ENCODE measurements at regions not wholly inside any gene's neighbourhood (a gene's known extent, or its start where the extent isn't known, plus 50 kb on each side); places are given as distances from the start of the nearest gene placed in this dataset.
"Not testable (repeated sequence)": the region's sequence is repeated elsewhere in the genome, so short reads cannot be mapped to it uniquely, and the experiment has no call there.

DNA sequence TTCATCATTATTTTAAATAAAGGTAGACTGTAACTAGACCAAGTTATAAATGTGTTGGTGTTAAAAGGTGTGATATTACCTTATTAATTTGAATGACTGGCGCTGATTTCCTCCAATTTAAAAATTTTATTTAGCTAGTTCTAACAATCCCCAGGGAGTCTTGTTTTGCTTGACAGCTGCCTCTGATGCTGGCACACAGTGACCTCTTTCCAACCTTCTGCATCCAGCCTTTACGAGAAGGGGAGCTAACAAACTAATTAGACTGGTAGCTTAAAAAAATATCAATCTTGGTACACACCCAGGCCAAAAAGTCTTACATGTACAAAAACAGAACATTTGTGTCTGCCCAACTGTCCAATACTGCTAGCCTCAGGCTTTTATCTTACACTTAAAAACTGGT, 51.8 kb upstream of the ENPEP start:
- DNase-seq (ENCODE audit: low spot score): no peak

DNA sequence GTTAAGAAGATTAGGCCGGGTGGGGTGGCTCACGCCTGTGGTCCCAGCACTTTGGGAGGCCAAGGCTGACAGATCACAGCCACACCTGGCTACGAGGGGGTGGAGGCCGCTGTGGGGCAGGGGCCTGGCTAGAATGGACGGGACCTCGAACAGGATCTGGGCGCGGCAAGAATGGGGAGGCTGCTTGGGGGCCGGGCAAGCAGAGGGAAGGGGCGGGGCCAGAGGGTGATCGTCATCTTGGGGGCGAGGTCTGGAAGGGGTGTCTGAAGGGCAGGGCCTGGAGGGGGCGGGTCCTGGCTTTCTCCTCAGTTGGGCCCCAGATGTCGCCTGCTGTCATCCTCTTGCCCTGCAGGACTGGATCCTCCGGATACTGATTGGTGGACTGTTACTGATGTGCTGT, 57.3 kb upstream of the ENPEP start:
- no peak for DNase-seq (ENCODE audit: low spot score)

GRCh38 chr4:110417136-110417535, 58.8 kb upstream of the ENPEP start:
- DNase-seq (ENCODE audit: low spot score): no peak

DNA sequence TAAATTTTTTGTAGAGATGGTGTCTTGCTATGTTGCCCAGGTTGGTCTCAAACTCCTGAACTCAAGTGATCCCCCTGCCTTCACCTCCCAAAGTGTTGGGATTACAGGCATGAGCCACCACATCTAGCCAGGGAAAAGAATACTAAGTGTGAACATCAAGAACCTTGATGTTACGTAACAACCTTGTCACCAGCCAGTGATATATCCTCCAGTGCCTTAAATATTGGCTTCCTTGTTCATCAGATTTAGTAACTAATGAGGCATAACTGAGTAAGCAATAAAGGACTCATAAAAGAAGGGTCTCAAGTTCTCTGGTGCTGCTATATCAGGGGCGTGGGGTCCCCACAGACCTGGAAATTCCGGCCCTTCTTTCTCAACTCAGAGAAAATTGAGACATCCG, 60.5 kb upstream of the ENPEP start:
- no peak for DNase-seq (ENCODE audit: low spot score)

DNA sequence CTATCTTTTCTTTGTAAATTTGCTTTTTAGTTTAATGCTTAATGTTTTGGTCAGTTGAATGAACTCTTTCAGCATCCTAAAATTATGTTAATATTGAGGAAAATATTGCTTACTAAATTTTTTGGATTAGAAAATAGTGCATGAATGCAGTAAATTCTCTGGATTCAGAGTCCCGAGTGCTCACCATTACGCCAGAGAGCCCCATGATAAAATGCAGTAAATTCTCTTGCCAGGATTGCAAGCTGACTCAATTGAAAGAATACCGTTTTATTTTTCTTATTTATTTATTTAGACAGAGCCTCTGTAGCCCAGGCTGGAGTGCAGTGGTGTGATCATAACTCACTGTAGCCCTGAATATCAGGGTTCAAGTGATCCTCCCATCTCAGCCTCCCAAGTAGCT, 60.9 kb upstream of the ENPEP start:
- DNase-seq (ENCODE audit: low spot score): no peak

DNA sequence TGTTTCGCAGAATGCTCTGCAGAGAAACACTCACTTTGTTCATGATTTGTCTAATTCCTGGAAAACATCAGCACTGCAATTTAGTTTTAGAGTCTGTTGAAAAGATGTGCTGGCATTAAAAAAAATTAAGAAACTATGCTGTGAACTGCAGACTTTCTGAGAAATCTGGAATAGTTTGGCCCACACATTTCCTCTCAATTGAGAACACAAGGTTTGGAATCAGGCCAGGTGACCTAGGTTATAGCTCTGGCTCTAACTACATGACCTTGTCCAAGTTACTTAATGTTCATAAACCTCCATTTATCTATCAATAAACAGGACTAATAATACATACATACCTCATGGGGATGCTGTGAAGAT, 61.4 kb upstream of the ENPEP start:
- no peak for DNase-seq (ENCODE audit: low spot score)

DNA sequence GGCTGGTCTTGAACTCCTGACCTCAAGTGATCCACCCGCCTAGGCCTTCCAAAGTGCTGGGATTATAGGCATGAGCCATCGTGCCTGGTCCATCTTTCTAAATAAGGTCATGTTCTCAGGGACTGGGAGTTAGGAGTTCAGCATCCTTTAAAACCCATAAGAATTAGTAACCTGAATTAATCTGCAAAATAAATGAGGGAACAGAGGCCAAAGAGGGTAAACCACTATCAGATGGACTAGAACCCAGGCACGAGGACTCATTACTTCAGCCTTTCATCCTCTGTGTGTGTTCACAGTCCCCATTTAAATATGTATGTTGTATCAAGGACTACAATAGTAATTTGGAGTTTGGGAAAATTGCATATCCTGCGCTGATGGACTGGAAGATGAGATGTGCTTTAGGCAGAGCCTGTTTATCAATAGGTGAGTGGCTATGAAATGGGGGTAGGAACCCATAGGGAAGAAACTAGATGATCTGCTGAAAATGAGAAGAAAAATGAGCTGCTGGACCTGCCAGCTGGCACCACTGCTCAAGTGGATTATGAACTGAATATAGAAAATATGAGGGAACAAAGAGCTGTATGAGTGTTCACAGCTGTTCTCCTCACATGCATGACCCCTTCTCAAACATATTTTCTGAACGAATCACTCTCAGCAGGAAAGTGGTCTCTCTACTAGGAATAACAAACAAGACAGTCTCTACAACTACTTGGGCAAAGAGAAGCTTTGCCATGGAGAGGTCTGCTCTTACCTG, 62.0 kb upstream of the ENPEP start:
- not testable (repeated sequence) for DNase-seq (ENCODE audit: low spot score)

DNA sequence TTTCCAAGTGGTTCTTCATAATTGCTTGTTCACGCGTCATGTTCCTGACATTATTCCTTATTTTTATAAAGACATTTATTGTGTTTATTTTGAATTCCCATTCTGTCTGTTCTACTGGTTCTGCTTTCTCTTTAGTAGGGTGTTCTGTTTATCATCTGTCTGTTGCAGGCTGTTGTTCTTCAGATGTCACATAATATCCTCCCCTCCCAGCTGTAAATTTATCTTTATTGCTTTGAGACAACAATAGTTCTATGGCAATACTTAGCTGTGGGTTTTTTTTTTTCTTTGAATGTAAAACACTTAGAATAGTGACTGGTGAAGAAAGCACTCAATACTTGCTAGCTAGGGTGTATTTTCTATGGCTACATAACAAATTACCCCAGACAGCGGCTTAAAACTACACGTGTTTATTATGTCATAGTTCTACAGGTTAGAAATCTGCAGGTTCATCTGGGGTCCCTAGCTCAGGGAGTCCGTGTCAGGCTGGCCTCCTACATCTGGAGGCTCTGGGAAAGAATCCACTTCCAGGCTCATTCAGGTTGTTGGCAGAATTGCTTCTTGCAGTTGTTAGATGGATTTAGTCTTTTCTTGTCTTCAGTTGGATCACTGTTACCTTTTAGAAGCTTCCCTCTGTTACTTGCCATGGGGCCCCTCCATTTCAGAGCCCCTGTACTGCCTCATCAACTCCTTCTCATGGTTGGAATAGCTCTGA, 63.4 kb upstream of the ENPEP start:
- DNase-seq (ENCODE audit: low spot score): no peak

DNA sequence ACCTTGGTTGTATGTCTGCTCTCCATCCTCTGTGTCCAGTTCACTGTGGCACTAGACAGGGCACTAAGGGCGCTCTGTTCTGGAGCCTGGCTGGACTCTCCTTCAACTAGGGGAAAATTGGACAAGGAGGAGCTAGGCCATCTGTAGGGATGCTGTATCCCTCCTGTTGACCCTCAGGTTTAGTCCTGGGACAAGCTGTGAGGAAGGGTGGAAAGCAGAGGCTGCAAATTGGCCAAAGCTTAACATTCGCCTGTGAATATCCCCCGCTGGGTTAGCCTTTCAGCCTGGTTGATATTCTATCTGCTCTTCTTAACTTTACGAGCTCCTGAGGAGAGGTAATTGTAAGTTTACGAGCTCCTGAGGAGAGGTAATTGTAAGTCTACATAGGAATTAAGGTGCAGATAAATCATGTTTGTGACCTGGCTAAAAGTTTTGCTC, 64.4 kb upstream of the ENPEP start:
- no peak for DNase-seq (ENCODE audit: low spot score)

- DNase-seq (ENCODE audit: low spot score): not testable (repeated sequence)
These were observed 64.9 kb upstream of the ENPEP start for GRCh38 chr4:110410853-110411573.

DNA sequence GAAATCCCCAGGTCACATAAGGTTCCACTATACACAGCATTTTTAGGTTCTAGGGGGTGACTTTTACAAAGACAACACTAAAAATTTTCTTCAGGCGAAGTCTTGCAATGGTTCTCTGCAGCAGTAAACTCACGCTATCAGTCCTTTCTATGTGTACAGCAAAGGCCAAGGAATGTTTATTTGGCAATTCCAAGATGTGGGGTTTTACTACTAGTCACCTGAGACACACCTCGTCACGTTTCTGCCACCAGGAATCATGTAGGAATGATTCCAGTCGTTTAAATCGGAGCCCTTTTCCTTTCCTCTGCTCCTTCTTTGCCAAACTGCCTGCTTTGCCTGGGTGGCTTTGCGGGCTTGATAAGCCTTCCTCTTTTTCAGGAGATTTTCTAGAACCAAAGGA, 75.9 kb upstream of the ENPEP start:
- DNase-seq (ENCODE audit: low spot score): no peak

GRCh38 chr4:110399046-110399445, 76.9 kb upstream of the ENPEP start:
- DNase-seq (ENCODE audit: low spot score): not testable (repeated sequence)

- no peak for DNase-seq (ENCODE audit: low spot score)
These were observed 79.0 kb upstream of the ENPEP start for GRCh38 chr4:110396963-110397362.

DNA sequence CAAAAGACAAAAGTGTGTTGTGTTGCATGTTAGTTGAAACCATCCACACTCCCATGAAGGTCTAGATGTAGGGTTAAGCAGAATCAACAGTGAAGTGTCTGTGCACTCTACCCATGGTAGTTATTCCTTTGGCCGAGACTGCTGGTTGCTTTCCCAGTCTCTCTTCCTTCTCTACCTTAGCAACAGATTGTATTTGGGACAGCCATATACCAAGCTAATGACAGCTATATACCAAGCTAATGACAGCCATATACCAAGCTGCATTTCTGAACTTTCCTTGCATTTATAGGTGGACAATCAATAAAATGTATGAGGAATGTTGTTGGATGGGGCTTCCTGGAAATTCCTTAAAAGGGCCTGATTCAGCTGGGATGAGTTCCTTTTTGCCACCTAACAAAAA, 80.5 kb upstream of the ENPEP start:
- no peak for DNase-seq (ENCODE audit: low spot score)

DNA sequence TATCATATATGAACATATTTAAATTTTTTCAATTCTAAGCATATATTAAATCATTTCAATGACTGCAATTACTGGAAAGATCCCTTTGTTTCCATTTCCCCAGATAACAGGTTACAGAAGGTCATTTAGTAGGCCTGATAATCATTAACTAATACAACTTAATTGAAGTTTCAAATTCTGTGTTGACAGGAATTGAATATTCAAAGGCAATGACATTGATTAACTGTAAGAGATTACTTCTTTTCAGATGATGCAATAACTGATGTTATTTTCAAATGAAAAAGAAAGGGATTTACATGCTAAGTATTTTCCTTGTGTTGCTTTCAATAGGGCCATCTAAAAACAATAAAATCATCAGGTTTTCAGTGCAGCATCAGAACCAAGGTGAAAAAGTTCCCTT, 81.1 kb upstream of the ENPEP start:
- DNase-seq (ENCODE audit: low spot score): no peak

GRCh38 chr4:110381784-110382183, 94.2 kb upstream of the ENPEP start:
- no peak for DNase-seq (ENCODE audit: low spot score)

- no peak for DNase-seq (ENCODE audit: low spot score)
These were observed 103.5 kb upstream of the ENPEP start for GRCh38 chr4:110372485-110372884.

GRCh38 chr4:110371016-110371770, 104.8 kb upstream of the ENPEP start:
- DNase-seq (ENCODE audit: low spot score): no peak

DNA sequence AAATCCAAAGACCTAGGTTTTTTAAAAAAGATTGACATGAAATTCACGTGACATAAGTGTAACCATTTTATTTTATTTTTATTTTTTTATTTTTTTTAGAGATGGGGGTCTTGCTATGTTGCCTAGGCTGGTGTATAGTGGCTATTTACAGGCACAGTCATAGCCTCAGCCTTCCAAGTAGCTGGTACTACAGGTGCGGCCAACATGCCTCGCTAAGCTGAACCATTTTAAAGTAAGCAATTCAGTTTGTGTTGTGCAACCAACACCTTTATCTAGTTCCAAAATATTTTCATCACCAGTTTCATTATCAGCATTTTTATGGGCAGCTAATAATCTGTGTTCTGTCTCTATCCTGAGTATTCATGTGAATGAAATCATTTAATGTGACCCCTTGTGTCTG, 107.5 kb upstream of the ENPEP start:
- DNase-seq (ENCODE audit: low spot score): no peak

GRCh38 chr4:110367156-110367555, 108.8 kb upstream of the ENPEP start:
- no peak for DNase-seq (ENCODE audit: low spot score)

- no peak for DNase-seq (ENCODE audit: low spot score)
These were observed 110.2 kb upstream of the ENPEP start for GRCh38 chr4:110365761-110366160.

DNA sequence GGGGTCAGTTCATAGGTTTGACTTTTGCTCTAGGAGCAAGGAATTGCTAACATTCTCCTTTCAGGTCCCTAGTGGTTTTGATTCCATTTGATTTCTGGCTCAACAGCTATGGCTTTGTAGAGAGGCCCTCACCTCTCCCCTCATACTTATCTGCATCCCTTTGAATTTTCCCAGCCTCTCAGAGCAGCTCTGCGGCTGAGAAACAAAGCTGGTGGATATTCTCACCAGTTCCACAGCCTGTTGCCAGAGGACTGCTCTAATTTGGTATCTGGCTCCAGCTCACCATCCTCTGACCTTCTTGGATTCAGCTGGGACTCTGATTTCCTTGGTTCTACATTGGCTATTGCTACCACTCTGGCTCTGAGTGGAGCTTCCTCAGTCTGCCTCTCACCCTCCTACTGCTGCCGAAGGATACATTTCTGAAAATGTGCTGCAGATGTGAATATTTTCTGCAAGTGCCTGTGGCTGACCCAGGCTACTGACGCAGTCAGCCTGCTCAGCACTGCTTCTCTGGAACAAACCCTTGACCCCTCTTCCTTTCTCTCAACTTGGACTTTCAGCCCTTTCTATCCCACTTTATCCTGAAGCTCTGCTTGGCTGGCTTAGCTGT, 110.9 kb upstream of the ENPEP start:
- no peak for DNase-seq (ENCODE audit: low spot score)
